ENCODE measurements at regions not wholly inside any gene's neighbourhood (a gene's known extent, or its start where the extent isn't known, plus 50 kb on each side); places are given as distances from the start of the nearest gene placed in this dataset.

DNA sequence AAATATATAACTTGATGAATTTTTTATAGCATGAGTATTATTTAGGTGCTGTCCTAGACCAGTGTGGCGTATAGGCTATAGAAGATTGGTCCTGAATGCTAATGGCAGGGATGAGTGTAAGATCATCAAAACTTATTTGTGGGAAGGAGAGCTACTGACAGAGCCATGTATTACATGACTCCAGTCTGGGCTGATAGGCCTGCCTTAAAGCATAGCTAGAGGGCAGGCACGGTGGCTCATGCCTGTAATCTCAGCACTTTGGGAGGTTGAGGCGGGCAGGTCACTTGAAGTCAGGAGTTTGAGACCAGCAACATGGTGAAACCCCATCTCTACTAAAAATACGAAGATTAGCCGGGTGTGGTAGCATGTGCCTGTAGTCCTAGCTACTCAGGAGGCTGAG, 198.1 kb upstream of the KLF14 start:
- no peak for TF ChIP-seq CTCF (IDR thresholded peaks at IDR 0.05)
- TF ChIP-seq POLR2A (IDR thresholded peaks at IDR 0.05): no peak

Measured in testis (tissue), 2 donors.